ENCODE measurements at regions not wholly inside any gene's neighbourhood (a gene's known extent, or its start where the extent isn't known, plus 50 kb on each side); places are given as distances from the start of the nearest gene placed in this dataset.

DNA sequence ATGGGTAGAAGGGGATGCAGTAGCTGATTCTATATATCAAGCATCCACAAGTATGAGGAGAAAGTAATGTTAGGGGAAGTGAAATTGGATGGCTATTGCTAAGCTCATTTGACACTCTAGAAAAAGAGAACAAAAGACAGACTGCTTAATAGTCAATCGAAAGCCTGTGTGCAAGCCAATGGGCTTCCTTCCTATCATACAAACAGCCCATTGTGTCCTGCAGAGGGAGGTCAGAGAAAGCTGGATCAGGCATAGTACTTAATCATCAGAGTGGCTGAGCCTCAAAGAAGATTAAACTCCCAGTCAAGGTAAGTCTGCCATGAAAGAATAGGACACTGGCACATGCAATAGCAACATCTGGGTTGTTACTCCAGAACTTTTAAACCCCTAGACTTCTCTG lies 50.9 kb upstream of the PGR start:
- TF ChIP-seq, protein P1, sequence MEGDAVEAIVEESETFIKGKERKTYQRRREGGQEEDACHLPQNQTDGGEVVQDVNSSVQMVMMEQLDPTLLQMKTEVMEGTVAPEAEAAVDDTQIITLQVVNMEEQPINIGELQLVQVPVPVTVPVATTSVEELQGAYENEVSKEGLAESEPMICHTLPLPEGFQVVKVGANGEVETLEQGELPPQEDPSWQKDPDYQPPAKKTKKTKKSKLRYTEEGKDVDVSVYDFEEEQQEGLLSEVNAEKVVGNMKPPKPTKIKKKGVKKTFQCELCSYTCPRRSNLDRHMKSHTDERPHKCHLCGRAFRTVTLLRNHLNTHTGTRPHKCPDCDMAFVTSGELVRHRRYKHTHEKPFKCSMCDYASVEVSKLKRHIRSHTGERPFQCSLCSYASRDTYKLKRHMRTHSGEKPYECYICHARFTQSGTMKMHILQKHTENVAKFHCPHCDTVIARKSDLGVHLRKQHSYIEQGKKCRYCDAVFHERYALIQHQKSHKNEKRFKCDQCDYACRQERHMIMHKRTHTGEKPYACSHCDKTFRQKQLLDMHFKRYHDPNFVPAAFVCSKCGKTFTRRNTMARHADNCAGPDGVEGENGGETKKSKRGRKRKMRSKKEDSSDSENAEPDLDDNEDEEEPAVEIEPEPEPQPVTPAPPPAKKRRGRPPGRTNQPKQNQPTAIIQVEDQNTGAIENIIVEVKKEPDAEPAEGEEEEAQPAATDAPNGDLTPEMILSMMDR (IDR thresholded peaks at IDR 0.05): no peak
- no peak for TF ChIP-seq POLR2A (IDR thresholded peaks at IDR 0.05)

All from adrenal gland (tissue), 5 donors.